B cell (primary cell): ENCODE measurements at regions not wholly inside any gene's neighbourhood (a gene's known extent, or its start where the extent isn't known, plus 50 kb on each side); places are given as distances from the start of the nearest gene placed in this dataset.

Experiments used
- CTCF ChIP-seq: fragments of 200-600 bp; IDR thresholded peaks from one replicate; pipeline ENCODE4 v1.8.0; 2022; ENCODE audit warnings: antibody characterized with exemption, mild to moderate bottlenecking
- EZH2 ChIP-seq: IDR thresholded peaks from 2 replicates; pipeline ENCODE4 v1.6.1; 2012; ENCODE audit warnings: borderline replicate concordance, low read depth, mild to moderate bottlenecking, moderate library complexity, low read length; ENCODE audit not compliant: insufficient read depth, poor library complexity, severe bottlenecking

GRCh38 chr4:66814277-66814676 is 731.0 kb downstream of the CENPC start:
- TF ChIP-seq CTCF: no peak
- TF ChIP-seq EZH2: no peak
